Fibroblast of the aortic adventitia (primary cell): ENCODE measurements at regions not wholly inside any gene's neighbourhood (a gene's known extent, or its start where the extent isn't known, plus 50 kb on each side); places are given as distances from the start of the nearest gene placed in this dataset.

Experiments
- DNase-seq: peaks from one replicate; pipeline ENCODE4 v3.0.0-alpha.2; 2010; ENCODE audit warnings: low read depth
- H3K4me3 ChIP-seq: 2 replicates; pipeline ENCODE4 v1.5.1; 2011; ENCODE audit warnings: low read depth, mild to moderate bottlenecking, control low read depth, low read length, moderate library complexity
- CTCF ChIP-seq: IDR thresholded peaks from 2 replicates; pipeline ENCODE4 v1.5.1; 2011; ENCODE audit warnings: mild to moderate bottlenecking, low read length, control low read depth, inconsistent platforms; ENCODE audit not compliant: insufficient read depth

GRCh38 chr2:176484838-176485237, 215.6 kb downstream of the MTX2 start:
- peak; percentile 88 for DNase-seq
- TF ChIP-seq CTCF: no peak
- H3K4me3 ChIP-seq: no peak overlapping the region

GRCh38 chr2:176488431-176488830, 219.2 kb downstream of the MTX2 start:
- no peak overlapping the region for H3K4me3 ChIP-seq
- peak; percentile 57 for DNase-seq
- TF ChIP-seq CTCF: no peak

GRCh38 chr2:176490061-176490861, 221.0 kb downstream of the MTX2 start:
- no peak overlapping the region for H3K4me3 ChIP-seq

GRCh38 chr2:176491172-176491904, 222.1 kb downstream of the MTX2 start:
- DNase-seq: peak; percentile 95
- TF ChIP-seq CTCF: no peak
- H3K4me3 ChIP-seq: no peak overlapping the region

More at GRCh38 chr2:176490061-176490861, 221.0 kb downstream of the MTX2 start:
- no peak for DNase-seq
- TF ChIP-seq CTCF: no peak

- no peak for TF ChIP-seq CTCF
Measured at GRCh38 chr2:176492583-176492982, 223.3 kb downstream of the MTX2 start.

GRCh38 chr2:176493226-176493825, 224.1 kb downstream of the MTX2 start:
- no peak overlapping the region for H3K4me3 ChIP-seq
- no peak for DNase-seq
- no peak for TF ChIP-seq CTCF

More at GRCh38 chr2:176492583-176492982, 223.3 kb downstream of the MTX2 start:
- DNase-seq: no peak
- no peak overlapping the region for H3K4me3 ChIP-seq
